ENCODE measurements at regions not wholly inside any gene's neighbourhood (a gene's known extent, or its start where the extent isn't known, plus 50 kb on each side); places are given as distances from the start of the nearest gene placed in this dataset.

DNA sequence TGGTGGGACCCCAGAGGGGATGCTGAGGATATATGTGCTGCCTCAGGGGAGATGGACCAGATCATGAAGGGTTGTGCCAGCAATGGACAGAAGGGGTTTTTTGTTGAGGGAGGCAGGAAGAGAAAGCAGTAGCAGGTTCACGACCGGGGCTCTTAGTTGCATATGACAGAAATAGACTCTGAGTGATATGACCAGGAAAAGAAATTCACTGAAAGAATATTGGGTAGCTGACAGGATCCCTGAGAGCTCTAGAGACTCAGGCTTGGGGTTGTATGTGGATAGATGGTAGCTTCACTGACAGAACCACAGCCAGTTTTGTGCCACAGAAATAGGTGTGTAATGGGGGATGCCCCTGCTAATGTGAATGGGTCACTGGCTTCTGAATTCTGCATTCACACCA lies 241.6 kb downstream of the ZNF621 start:
- Histone ChIP-seq H3K27me3 (ENCODE audit: control insufficient read depth, insufficient read depth, low read length) (no peaks in the 10 kb centered on the region), H3K9me3 (ENCODE audit: control insufficient read depth, low read length) (no peaks in the 10 kb centered on the region), H3K27ac (no peak overlapping the region), H3K36me3 (ENCODE audit: control insufficient read depth, insufficient read depth, low read length) (no peaks in the 10 kb centered on the region), H3K79me2 (no peaks in the 10 kb centered on the region), H3K9ac (no peak overlapping the region), H3K4me3 (ENCODE audit: low read depth, low read length) (no peak overlapping the region), H3K4me1 (no peaks in the 10 kb centered on the region), H3K4me2 (ENCODE audit: low read length) (no peak overlapping the region), H2AFZ (no peak overlapping the region)
- TF ChIP-seq, protein P1, sequence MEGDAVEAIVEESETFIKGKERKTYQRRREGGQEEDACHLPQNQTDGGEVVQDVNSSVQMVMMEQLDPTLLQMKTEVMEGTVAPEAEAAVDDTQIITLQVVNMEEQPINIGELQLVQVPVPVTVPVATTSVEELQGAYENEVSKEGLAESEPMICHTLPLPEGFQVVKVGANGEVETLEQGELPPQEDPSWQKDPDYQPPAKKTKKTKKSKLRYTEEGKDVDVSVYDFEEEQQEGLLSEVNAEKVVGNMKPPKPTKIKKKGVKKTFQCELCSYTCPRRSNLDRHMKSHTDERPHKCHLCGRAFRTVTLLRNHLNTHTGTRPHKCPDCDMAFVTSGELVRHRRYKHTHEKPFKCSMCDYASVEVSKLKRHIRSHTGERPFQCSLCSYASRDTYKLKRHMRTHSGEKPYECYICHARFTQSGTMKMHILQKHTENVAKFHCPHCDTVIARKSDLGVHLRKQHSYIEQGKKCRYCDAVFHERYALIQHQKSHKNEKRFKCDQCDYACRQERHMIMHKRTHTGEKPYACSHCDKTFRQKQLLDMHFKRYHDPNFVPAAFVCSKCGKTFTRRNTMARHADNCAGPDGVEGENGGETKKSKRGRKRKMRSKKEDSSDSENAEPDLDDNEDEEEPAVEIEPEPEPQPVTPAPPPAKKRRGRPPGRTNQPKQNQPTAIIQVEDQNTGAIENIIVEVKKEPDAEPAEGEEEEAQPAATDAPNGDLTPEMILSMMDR (IDR thresholded peaks at IDR 0.05) = no peak

DNA sequence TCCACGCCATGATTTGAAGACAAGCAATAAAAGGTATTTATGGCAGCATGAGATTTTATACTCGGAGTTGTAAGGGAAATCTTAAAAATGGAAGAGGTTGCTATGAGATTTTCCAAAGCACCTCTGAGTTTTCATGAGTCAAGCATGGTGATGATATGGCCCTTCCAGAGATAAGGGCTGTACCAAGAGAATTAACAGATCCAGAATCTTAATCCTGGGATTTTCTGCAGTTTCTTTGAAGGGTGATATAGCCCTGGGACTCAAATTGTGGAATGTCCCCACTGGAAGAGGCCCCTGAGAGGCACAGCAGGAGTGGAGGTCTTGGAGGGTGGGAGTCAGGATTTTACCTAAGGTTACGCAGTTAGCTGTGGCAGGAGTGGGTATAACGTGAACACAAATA lies 243.3 kb downstream of the ZNF621 start:
- no peak overlapping the region for H3K4me3 ChIP-seq (ENCODE audit: low read depth, low read length)
- H3K36me3 ChIP-seq (ENCODE audit: control insufficient read depth, insufficient read depth, low read length) = no peaks in the 10 kb centered on the region
- no peak overlapping the region for H2AFZ ChIP-seq
- H3K79me2 ChIP-seq = no peaks in the 10 kb centered on the region
- no peaks in the 10 kb centered on the region for H3K27me3 ChIP-seq (ENCODE audit: control insufficient read depth, insufficient read depth, low read length)
- no peak overlapping the region for H3K27ac ChIP-seq
- no peaks in the 10 kb centered on the region for H3K4me1 ChIP-seq
- H3K4me2 ChIP-seq (ENCODE audit: low read length) = no peak overlapping the region
- TF ChIP-seq, protein P1 (IDR thresholded peaks at IDR 0.05) = no peak
- H3K9ac ChIP-seq = no peak overlapping the region
- no peaks in the 10 kb centered on the region for H3K9me3 ChIP-seq (ENCODE audit: control insufficient read depth, low read length)

DNA sequence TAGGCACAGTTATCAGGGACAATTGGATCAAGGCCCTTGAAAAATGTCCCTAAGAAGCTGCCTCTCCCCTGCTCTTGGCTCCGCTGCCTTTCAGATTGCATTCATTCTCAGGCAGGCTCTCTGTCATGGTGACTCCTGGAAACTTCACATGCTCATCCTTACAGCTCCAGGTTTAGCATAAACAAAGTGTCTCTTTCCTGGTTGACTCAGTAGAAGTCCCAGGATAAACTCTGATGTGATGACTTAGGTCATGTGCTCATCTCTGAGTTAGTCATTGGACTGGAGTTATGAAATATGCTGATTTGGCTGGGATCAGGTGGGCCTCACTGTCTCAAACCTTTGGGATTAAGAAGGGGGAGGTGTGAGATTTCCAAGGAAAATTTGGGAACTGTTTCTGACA lies 243.8 kb downstream of the ZNF621 start:
- no peaks in the 10 kb centered on the region for H3K9me3 ChIP-seq (ENCODE audit: control insufficient read depth, low read length)
- no peaks in the 10 kb centered on the region for H3K79me2 ChIP-seq
- TF ChIP-seq, protein P1 (IDR thresholded peaks at IDR 0.05) = no peak
- no peaks in the 10 kb centered on the region for H3K36me3 ChIP-seq (ENCODE audit: control insufficient read depth, insufficient read depth, low read length)
- H3K4me2 ChIP-seq (ENCODE audit: low read length) = no peak overlapping the region
- no peaks in the 10 kb centered on the region for H3K4me1 ChIP-seq
- no peak overlapping the region for H3K4me3 ChIP-seq (ENCODE audit: low read depth, low read length)
- no peak overlapping the region for H2AFZ ChIP-seq
- no peaks in the 10 kb centered on the region for H3K27me3 ChIP-seq (ENCODE audit: control insufficient read depth, insufficient read depth, low read length)
- no peak overlapping the region for H3K27ac ChIP-seq
- H3K9ac ChIP-seq = no peak overlapping the region

DNA sequence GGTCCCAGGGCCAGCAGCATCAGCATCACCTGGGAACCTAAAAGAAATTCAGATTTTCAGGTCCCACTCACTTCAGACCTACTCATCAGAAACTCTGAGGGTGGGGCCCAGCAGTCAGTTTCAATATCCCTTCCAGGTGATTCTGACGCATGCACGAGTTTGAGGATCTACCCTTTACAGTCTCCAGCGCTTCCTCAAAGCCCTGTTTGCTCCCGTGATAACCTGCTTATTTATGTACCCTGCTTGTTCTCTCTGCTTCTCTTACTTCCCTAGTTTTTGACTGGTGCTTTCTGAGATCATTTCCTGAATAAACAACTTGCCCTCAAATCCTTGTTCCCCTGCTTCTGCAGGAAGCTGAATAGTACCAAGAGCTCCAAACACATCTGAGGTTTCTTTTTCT lies 245.3 kb downstream of the ZNF621 start:
- TF ChIP-seq, protein P1 (IDR thresholded peaks at IDR 0.05) = no peak
- no peak overlapping the region for H3K9ac ChIP-seq
- no peak overlapping the region for H2AFZ ChIP-seq
- no peaks in the 10 kb centered on the region for H3K9me3 ChIP-seq (ENCODE audit: control insufficient read depth, low read length)
- no peaks in the 10 kb centered on the region for H3K36me3 ChIP-seq (ENCODE audit: control insufficient read depth, insufficient read depth, low read length)
- no peaks in the 10 kb centered on the region for H3K4me1 ChIP-seq
- no peak overlapping the region for H3K4me2 ChIP-seq (ENCODE audit: low read length)
- H3K4me3 ChIP-seq (ENCODE audit: low read depth, low read length) = no peak overlapping the region
- no peak overlapping the region for H3K27ac ChIP-seq
- no peaks in the 10 kb centered on the region for H3K79me2 ChIP-seq
- H3K27me3 ChIP-seq (ENCODE audit: control insufficient read depth, insufficient read depth, low read length) = no peaks in the 10 kb centered on the region

DNA sequence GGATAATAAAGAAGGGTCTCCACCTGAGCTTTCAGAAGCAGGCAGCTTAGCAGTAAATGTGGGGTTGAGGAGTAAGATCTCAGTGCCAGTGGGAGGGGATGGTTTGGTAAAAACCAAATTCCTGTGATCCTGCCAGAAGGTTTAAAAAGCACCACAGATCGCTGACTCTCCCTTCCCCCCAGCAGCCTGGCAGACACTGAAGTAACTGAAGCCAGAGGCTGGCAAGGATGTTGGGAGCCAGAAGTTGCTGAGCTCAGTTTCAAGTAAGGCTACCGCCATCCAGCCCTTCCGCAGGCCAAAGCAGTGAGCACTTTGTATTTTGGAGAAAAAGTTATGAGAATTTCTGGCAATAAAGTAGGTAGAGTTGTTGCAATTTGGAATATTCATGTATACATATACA lies 246.4 kb downstream of the ZNF621 start:
- H2AFZ ChIP-seq = no peak overlapping the region
- H3K4me3 ChIP-seq (ENCODE audit: low read depth, low read length) = no peak overlapping the region
- no peak overlapping the region for H3K4me2 ChIP-seq (ENCODE audit: low read length)
- no peak overlapping the region for H3K27ac ChIP-seq
- no peaks in the 10 kb centered on the region for H3K4me1 ChIP-seq
- H3K27me3 ChIP-seq (ENCODE audit: control insufficient read depth, insufficient read depth, low read length) = no peaks in the 10 kb centered on the region
- no peaks in the 10 kb centered on the region for H3K9me3 ChIP-seq (ENCODE audit: control insufficient read depth, low read length)
- TF ChIP-seq, protein P1 (IDR thresholded peaks at IDR 0.05) = no peak
- H3K9ac ChIP-seq = no peak overlapping the region
- H3K79me2 ChIP-seq = no peaks in the 10 kb centered on the region
- H3K36me3 ChIP-seq (ENCODE audit: control insufficient read depth, insufficient read depth, low read length) = no peaks in the 10 kb centered on the region
